ENCODE measurements at regions not wholly inside any gene's neighbourhood (a gene's known extent, or its start where the extent isn't known, plus 50 kb on each side); places are given as distances from the start of the nearest gene placed in this dataset.
A peak's percentile ranks its signal among the peaks of the same experiment; 100 is the strongest.

DNA sequence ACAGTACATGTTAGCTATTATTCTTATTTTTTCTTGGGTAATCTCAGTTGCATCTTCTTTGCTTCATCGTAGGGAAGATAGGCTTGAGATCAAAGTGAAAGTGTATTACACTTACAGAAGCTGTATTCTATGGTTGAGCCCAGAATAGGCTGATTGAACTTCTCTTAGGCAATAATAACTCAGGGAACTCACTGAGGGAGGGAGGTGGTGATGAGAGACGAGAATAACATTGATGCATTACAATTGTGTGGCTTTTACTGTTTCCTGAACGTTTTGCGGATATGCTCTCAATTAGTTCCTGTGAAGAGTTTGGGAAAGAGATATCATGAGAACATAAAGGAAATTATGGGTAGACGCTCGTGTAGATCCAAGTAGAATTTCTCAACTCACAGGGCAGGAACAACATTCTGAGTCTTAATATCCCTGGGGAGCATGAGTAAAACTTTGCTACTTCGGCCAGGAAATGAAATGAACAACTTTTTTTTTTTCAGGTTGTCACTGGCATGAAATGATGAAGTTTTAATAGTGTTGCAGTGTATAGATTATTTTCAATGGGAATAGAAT is 302.2 kb downstream of the TUSC7 start:
- DNase-seq, result no peak

DNA sequence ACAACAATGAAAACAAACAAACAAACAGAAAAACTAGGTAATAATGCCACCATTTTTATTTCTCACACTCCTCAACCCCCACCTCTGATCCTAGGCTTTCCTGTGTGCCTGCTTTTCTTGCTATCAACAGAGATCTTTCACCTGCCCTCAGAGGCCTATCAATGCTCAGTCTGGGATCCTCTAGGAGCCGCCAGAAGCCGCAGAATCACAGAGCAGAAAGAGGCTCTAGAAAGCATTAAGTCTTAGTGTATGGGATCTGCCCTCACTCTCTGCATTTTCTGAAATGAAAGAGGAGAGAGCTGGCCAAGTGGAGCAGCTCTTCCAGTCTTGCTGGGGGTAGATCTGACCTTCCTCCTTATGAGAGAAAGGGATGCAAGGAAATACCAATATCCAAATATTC is 306.8 kb downstream of the TUSC7 start:
- no peak for DNase-seq

GRCh38 chr3:117017135-117017894 is 307.7 kb downstream of the TUSC7 start:
- DNase-seq, result no peak

DNA sequence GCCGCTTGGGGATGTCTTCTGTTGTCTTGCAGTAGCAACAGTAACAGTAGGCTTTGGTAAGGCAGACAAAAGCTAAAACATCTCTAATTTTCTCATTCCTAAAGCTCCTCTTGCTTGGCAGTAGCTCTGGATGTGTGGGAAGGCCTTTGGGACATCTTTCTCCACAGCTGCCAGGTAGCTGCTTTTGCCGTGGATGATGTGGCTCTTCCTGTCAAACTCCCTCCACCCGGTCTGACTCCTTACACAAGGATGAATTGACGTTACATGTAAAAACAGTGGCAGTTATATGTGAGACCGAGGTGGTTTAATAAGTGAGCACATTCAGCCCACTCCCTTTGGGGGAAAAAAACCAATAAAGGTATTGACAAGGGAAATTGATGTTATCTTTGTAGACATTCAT is 309.1 kb downstream of the TUSC7 start:
- DNase-seq, result no peak

DNA sequence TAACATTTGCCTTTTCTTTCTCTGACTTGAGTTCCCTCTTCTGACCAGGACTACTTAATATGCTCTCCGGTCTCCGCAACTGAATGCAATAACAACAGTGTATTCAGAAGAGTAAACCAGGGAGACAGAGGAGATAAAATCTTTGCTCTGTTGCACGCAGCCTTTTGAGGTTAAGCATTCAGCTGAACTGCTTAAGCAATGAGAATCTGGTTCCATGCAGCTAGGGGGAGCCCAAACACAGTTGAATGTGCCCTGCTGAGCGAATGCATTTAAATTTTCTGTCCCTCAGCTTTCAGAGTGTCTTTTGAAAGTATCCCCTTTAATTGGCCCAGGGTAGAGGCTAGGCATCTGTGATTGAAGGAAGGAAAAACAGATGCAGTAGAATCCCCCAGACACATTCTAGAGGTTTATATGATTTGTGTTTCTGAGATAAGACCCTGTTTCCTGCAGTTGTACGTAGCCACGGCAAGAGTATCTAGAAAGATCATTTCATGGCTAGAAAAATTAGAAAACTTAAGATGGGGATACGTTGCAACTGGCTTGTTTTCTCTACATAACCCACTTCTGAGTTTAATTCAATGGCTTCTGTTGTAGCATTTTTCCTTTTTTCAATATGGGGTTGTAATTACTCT is 309.6 kb downstream of the TUSC7 start:
- DNase-seq, result peak; percentile 65

DNA sequence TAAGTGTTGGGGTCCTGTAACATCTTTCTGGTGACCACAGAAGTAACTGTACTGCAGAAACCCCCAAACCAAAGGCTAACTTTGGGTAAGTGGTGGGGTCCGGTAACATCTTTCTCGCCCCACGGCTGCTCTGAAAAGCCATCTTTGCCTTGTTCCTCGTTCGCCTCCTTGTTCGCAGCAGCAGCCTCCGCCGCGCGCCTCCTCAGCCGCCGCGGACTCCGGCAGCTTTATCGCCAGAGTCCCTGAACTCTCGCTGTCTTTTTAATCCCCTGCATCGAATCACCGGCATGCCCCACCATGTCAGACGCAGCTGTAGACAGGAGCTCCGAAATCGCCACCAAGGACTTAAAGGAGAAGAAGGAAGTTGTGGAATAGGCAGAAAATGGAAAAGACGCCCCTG is 316.8 kb downstream of the TUSC7 start:
- no peak for DNase-seq

DNA sequence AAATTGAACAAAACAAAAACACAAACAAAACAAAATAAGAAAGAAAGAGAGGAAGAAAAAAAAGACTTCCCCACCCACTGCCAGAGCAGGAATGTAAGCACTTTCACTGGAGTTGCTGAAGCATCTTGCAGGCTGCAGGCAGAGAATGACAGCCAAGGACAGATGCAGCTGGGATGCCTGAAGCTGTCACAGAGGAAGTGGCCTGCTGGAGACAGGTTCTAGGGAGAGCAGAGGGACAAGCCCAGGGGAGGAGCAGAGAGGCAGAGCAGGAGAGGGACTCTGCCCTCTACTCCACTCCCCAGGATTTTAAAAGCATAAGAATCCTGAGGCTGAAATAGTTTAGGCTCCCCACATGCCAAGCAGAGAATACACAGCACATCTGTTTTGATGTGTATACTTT is 326.2 kb downstream of the TUSC7 start:
- peak; percentile 30 for DNase-seq

DNA sequence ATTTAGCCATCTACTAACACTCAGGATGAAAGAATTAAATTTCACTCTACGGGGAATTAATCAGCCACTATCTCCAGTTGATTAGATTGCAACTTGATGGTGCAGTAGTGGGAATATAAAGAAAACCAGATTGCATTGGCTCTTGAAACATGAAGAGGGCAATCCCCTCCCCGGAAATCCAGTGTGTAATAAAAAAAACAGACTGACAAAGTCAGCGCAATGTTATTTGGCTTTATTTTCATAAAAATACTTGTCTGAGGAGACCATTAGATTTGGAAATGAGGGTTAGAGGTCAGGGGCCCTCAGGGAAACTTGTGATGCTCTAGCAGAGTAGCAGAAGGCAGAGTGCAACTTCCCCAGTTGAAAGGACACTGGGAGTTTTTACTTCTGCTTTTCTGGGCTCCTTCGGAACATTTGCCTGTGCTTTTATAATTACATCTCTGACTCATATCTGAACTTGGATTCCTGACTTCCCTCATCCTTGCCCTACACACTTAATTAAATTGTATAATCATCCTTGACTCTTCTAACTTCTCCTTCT is 326.8 kb downstream of the TUSC7 start:
- DNase-seq, result peak; percentile 97

GRCh38 chr3:117045143-117045542 is 335.6 kb downstream of the TUSC7 start:
- no peak for DNase-seq

DNA sequence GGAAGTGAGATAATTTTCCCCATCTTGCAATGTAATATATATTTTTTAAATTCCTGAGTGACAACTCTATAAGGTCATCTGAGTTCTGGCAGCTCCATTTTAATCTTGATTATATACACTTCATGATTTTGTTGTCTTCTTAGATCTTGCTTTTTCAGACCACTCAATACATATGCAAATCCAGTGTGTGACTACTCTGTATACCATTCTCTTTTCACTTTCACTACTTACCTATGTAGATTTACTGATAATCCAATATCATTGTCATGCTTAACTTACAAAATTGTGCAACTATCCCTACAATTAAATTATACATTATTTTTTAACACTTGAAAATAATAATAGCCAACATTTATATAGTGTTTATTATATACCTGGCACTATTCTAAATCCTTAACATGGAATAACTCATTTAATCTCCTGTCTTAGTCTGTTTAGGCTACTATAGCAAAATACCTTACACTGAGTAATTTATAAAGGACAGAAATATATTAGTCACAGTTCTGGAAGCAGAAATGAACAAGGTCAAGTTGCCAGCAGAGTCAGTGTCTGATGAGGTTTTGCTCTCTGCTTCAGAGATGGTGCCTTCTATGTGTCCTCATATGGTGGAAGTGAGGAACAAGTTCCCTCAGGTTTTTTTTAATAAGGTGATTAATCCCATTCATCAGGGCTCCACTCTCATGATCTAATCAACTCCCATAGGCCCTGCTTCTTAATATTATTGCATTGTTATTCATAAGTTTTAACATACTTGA is 338.5 kb downstream of the TUSC7 start:
- no peak for DNase-seq

GRCh38 chr3:117052395-117052794 is 342.8 kb downstream of the TUSC7 start:
- no peak for DNase-seq

- peak; percentile 80 for DNase-seq
These were observed 345.0 kb downstream of the TUSC7 start for GRCh38 chr3:117054556-117054955.

GRCh38 chr3:117056946-117057345 is 347.4 kb downstream of the TUSC7 start:
- DNase-seq, result peak; percentile 44

DNA sequence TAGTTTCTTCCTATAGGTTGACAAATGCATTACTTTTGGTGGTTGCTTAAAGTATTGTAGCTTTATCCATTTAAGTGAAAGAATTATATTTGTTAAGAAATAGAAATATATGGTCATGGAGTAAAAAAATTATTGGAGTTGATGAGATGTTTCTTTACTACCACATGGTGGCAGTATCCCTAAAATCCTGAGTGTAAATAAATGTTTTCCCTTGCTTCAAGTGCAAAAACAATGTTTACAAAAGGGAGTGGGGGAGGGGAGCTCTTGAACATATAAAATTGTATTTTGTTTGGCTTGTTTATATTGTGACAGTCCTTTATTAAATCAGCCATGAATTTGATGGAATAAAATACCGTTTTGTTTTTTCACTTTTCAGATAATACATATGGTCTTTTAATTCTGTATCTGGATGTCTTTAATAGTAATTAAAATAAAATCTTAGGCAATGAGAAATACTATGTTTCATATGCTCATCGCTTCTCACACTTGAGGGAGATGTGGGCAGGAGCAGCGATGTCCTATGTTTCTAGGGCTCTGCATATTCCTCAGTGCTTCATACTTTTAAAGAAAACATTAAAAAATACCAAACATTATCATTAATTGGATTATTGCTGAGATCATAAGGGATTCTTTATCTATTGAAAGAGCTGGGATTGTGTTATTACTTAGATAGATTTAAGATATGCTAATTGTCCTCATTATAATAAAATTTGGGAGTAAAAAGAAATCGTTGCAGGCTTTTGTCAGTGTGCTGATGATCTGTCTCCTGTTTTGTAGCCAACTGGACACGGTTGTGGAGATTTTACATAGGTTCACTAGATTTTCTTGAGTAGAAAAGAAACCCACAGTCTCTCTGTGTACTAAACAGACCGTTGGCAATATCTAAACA is 349.7 kb downstream of the TUSC7 start:
- peak; percentile 57 for DNase-seq

GRCh38 chr3:117059956-117060270 is 350.3 kb downstream of the TUSC7 start:
- DNase-seq, result no peak

DNA sequence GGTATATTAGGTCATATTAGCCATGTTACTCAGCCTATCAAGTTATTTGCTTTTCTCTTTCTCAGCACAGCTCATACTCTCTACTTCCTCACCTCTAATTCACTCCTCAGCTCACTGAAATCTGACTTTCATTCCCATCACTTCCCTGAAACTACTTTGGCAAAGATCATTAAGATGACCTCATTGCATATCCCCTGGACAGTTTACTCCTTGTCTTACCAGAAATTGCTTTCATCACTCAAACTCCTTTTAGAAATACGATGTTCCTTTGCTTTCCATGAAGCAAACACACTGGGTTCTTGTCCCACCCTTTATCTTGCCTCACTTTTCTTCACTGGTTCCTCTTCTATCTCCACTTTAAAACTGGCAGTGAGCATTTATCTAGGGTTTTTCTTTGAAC is 354.4 kb downstream of the TUSC7 start:
- peak; percentile 52 for DNase-seq

- DNase-seq, result no peak
These were observed 358.7 kb downstream of the TUSC7 start for GRCh38 chr3:117068301-117068700.

GRCh38 chr3:117074826-117075225 is 365.2 kb downstream of the TUSC7 start:
- DNase-seq, result no peak

DNA sequence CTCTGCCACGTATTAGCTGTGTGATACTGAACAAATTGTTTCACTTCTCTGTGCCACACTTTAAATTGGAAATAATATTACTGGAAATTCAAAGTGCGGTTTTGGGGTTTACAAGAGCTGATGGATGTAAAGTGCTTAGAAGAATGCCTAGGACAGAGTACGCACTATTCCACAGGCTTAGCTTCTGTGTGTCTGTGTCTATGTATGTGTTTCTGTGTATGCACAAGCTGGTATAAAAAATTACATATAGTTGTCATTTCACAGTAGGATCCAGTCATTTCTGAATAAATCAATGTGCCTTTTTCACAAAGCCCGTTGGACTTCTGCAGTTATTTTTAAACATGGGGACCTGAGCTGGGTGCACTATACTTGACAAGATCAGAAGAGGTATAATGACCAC is 370.4 kb downstream of the TUSC7 start:
- DNase-seq, result no peak

- no peak for DNase-seq
These were observed 371.3 kb downstream of the TUSC7 start for GRCh38 chr3:117080872-117081271.

- DNase-seq, result peak; percentile 49
These were observed 374.7 kb downstream of the TUSC7 start for GRCh38 chr3:117084277-117084676.

DNA sequence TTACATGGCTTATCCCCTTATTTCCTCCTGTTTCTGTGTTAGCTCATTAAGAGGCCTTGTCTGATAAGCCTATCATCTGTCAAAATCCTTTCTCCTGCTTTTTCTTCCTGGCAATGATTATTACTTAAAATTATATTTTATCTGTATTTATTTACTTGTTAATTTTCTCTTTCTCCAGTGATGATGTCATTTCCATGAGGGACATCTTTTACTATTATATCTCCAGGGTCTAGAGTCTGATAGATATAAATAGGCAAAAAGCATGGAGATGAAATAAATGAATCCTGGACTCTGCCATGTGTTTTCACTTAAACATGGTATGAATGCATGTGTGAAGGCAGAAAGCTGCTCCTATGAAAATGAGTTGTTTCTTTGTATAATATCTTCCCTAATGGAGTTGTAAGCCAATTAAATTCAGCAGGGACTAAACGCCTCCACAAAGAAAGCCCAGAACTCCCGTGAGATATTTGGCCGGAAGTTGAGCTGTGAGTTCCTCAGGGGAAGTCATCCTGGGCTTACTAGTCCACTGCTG is 375.2 kb downstream of the TUSC7 start:
- DNase-seq, result no peak

Measured in inflammatory macrophage treated with lipopolysaccharide for 4 hours (primary cell).